T-helper 2 cell treated with Interferon-gamma antibody and Interleukin-4, amounts not matched to agents 100 ng/mL and 5 ng/mL, for 36 hours (primary cell): ENCODE measurements at regions not wholly inside any gene's neighbourhood (a gene's known extent, or its start where the extent isn't known, plus 50 kb on each side); places are given as distances from the start of the nearest gene placed in this dataset.

ENCODE experiments used
- intact Hi-C: fragments of 100-400 bp; cut with micrococcal nuclease; formaldehyde crosslinking; loops from one replicate; pipeline ENCODE4 v1.15.1; 2023

- intact Hi-C loops: no loop called here
Measured at GRCh38 chr5:5573798-5574380, 151.4 kb downstream of the ICE1 start.

GRCh38 chr5:5572976-5573797 is 150.7 kb downstream of the ICE1 start:
- intact Hi-C loops: no loop called here

DNA sequence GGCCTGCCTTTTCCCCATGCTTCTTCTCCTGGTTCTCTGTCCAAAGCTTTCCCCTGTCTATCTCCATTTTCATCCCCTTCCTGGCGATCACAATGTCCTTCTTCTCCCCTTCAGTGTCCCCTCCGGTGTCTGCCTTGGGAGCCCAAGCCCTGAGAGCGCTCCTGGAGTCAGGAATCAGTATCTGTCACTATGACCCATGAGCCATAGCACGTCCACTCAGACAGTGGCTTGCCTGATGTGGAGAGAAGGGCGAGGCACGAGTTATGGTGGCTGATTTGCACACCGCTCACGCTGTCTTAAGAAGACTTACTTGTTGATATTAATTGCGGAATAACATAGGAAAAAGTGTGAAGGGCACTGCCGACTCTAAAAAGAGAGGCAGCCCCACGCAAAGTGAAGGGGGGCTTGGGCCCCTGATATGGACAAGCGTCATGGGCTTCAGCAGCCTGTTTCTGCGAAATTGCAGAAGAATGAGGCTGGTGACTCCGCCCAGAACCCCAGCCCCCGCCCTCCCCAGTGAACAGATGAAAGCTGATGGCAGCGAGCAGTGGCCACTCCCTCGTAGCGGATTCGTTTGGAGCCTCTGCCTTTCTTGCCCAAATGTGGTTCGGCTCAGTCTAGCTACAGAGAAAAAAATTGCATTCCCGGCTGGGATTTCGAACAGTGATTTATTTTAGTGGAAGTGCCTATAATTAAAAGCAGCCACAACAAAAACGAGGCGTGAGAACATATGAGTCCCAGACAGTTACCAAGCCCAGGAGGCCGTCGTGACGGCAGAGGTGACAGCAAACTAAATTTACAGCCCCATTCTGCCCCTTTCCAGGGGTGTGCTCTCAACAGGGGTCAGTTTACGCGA is 149.8 kb downstream of the ICE1 start:
- intact Hi-C loops: no loop called here

DNA sequence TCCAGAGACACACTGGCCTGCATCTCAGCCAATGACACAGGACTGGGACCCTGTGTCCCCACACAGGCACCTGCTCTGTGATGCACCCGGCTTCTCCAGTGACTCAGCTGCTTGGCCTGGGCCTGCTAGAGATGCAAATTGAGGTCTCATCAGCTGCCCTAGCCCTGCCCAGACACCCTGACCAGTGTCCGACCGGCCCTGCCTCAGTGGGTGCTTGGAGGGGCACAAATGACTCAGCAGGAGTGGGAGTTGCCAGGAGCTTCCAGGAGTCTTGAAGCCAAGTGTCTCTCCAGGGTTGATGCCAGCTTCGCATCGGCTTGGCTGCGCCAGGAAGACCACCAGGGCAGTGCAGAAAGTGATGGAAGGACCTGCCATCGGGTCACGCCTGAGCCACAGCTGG is 148.2 kb downstream of the ICE1 start:
- intact Hi-C loops: no loop called here

DNA sequence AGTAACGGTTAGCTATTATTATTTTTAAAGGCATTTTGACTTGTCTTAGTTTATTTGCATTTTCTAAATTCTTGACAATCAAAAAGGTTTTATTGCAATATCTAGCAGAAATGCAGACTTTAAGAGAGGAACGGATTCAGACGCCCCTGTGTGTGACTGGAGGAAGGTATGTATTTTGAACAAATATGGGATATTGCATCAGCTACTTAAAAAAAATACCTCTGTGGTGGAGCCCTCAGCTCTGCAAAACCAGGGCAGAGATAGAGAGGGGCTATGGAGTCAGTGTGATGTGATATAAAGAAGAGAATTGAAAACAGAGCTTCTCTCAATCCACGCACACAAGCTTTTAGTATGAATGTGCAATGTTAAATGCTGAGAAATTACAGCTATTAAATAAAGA is 142.4 kb downstream of the ICE1 start:
- intact Hi-C loops: no loop called here

DNA sequence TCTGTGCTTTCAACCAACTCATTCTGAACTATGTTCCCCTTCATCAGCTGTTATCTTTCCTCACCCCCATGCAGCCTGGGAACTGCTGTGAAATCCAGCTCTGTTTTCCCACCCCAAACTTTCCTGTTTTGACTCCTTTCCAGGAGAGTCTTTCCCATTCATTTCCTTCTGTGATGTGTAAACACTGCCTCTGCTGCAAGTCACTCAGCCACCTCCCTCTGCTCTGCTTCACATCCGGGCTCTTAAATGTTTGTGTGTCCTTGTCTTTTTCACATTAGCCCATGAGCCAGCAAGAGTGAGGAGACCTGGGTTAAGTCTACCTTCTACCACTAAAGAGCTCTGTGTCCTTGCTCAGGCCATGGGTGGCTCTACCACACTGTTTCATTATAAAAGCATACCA is 137.5 kb downstream of the ICE1 start:
- intact Hi-C loops: no loop called here

DNA sequence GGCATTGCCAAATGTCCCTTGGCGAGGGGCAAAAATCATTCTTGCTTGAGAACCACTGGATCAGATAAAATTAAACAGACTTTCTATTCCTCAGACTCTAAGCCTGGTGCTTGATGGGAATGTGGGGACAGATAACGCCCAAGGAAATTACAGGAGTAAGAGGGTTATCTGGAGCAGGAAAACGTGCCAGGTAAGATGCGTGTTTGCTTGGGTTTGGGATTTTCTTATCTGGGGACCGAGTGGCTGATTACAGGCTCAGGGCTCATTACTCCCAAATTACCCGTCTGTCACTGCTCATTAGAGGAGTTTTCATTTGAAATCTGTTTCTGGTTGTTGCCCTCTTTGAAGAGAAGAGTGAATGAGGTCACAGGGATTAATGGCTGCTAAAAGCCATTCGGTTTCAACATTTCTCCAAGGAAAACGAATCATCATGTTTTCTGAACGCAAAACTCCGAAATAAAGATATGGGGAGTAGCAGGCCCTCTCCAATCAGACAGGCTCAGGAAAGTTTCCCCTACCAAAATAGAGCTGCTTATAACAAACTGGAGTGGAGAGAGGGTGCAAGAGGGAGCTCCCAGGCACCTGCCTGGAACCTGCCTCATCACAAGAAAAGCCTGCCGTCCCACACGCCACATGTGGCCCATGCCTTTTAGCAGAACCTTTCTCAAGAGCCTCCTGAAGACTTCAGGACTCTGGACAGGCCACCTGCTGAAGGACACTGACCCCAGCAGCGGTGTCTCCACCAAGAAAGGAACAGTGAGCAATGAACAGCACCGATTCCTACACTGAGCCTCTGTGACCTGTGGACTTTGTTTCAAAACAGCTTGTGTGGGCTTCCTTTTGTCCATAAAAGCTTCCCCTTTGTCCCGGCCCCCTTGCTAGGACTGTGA is 136.4 kb downstream of the ICE1 start:
- intact Hi-C loops: no loop called here

DNA sequence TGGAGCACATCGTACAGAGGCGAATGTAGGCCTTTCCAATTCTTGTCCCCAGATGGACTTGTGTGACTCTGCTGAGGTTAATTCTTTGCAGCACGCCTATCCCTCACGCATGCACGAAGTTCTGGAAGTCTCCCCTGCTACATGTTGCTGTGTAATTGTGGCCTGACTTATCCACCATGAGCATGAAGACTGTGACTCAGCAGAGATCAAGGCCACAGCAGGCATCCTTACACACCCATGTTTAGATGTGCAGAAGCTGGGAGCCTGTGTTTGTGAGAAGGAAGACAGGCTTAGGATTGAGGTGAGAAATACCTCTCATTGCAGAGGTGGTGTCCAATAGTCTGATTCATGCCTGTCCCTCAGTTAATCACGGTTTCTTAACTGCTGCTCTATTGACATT is 135.6 kb downstream of the ICE1 start:
- intact Hi-C loops: no loop called here

DNA sequence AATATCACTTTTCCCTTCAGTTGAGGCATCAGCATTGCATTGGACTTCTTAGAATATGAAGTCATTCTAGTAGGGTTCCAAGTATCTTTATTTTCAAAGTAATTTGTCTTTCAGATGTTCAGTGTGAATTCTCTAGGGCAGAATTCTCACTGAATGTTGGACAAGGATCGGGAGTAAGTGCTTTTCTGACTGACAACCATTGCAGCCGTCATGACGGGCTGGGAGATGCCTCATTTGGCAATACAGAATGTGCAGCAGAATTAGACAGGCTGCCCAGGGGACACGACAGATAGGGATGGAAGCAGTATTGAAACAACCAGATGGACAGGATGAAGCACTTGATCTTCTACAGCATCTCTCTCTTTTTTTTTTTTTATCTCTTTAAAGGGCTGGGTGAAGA is 129.0 kb downstream of the ICE1 start:
- intact Hi-C loops: no loop called here

- intact Hi-C loops: no loop called here
Measured at GRCh38 chr5:5546408-5546807, 123.9 kb downstream of the ICE1 start.

GRCh38 chr5:5544094-5544663 is 121.7 kb downstream of the ICE1 start:
- intact Hi-C loops: no loop called here

DNA sequence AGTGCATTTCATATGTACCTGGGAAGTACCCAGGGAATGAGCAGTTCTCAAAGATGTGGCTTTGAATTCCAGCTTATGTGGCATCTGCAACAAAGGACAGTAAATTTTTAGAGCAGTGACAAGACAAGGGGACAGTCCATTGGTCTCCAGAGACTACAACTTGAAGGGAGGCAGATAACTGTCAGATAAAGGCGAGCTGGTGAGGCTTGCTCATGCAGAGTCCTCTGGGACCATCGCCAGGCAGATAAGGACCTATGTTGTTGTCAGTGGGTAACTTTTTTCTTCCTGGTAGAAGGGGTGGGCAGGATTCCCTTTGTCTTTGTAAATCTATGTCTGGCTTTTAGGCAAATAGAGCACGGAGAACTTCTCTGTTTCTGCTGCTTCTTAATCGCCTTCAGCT is 120.2 kb downstream of the ICE1 start:
- intact Hi-C loops: no loop called here

DNA sequence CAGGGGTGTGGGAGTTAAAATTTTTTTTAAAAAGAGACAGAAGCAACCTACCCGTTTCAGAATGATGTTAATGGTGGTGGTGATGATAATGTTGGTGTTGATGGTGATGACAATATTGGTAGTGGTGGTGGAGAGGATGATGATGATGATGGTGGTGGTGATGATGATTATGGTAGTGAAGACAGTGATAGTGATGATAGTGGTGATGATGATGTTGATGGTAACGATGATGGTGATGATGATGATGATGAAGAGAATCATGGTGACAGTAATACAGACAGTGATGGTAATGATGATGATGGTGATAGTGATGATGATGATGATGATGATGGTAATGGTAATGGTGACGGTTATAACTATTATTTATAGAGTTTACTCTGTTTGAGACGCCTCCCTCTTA is 117.6 kb downstream of the ICE1 start:
- intact Hi-C loops: no loop called here
